Natural killer cell (primary cell): ENCODE measurements at regions not wholly inside any gene's neighbourhood (a gene's known extent, or its start where the extent isn't known, plus 50 kb on each side); places are given as distances from the start of the nearest gene placed in this dataset.

Source experiments
- ATAC-seq, 3 donors: fragments of 150-1000 bp in 2 of 3; fragments of 200-7000 bp in 1 of 3; cut with Tn5 transposase; 1 replicate in 1 of 3; 2 replicates in 2 of 3; pipeline ENCODE4 v1.10.0; 2021; ENCODE audit warnings: mild to moderate bottlenecking in 2 of 3, moderate library complexity in 2 of 3
- DNase-seq, 2 donors: peaks; one replicate each; pipeline versions ENCODE4 v3.0.0 to v3.0.0-alpha.2; 2013 to 2021; ENCODE audit warnings: mixed read lengths in 1 of 2
- H3K27ac ChIP-seq: one replicate; pipeline ENCODE4 v1.5.1; 2013; ENCODE audit warnings: mild to moderate bottlenecking, low read length
- H3K27me3 ChIP-seq: one replicate; pipeline ENCODE4 v1.6.1; 2013; ENCODE audit warnings: low read length; ENCODE audit not compliant: control insufficient read depth, insufficient read depth
- H3K36me3 ChIP-seq: one replicate; pipeline ENCODE4 v1.6.1; 2013; ENCODE audit warnings: low read length; ENCODE audit not compliant: control insufficient read depth, insufficient read depth
- H3K4me1 ChIP-seq: one replicate; pipeline ENCODE4 v1.6.1; 2013; ENCODE audit warnings: low read length; ENCODE audit not compliant: control insufficient read depth, insufficient read depth
- H3K4me3 ChIP-seq: one replicate; pipeline ENCODE4 v1.5.1; 2013; ENCODE audit warnings: low read length
- H3K9me3 ChIP-seq: one replicate; pipeline ENCODE4 v1.6.1; 2013; ENCODE audit warnings: low read length; ENCODE audit not compliant: control insufficient read depth, insufficient read depth
- H3K27ac Mint-ChIP-seq, 2 donors: one replicate each; pipeline ENCODE4 v1.8.0; 2022; ENCODE audit warnings: mild to moderate bottlenecking in 2 of 2, mixed read lengths in 2 of 2, moderate library complexity in 1 of 2
- H3K27me3 Mint-ChIP-seq, 2 donors: one replicate each; pipeline ENCODE4 v1.8.0; 2022; ENCODE audit warnings: low read depth in 2 of 2, mixed read lengths in 2 of 2
- H3K36me3 Mint-ChIP-seq: one replicate; pipeline ENCODE4 v1.8.0; 2022; ENCODE audit warnings: mixed read lengths
- H3K4me1 Mint-ChIP-seq, 2 donors: one replicate each; pipeline ENCODE4 v1.8.0; 2022; ENCODE audit warnings: mixed read lengths in 2 of 2
- H3K4me3 Mint-ChIP-seq: one replicate; pipeline ENCODE4 v1.8.0; 2022; ENCODE audit warnings: mild to moderate bottlenecking, moderate library complexity, mixed read lengths
- H3K9me3 Mint-ChIP-seq, 2 donors: one replicate each; pipeline ENCODE4 v1.8.0; 2022; ENCODE audit warnings: mixed read lengths in 2 of 2
- WGBS: methylation state at CpG from one replicate; pipeline ENCODE4 v1.1.7; 2013; ENCODE audit warnings: missing lambda C conversion rate; ENCODE audit not compliant: insufficient coverage; 5-methylcytosine and 5-hydroxymethylcytosine counted together
- intact Hi-C: fragments of 100-400 bp; cut with micrococcal nuclease; formaldehyde crosslinking; loops from one replicate; pipeline ENCODE4 v1.14.2; 2022
- TF ChIP-seq, protein P1 (sequence below): fragments of 200-600 bp; IDR thresholded peaks from one replicate; pipeline ENCODE4 v1.8.0; 2022; ENCODE audit warnings: antibody characterized with exemption

DNA sequence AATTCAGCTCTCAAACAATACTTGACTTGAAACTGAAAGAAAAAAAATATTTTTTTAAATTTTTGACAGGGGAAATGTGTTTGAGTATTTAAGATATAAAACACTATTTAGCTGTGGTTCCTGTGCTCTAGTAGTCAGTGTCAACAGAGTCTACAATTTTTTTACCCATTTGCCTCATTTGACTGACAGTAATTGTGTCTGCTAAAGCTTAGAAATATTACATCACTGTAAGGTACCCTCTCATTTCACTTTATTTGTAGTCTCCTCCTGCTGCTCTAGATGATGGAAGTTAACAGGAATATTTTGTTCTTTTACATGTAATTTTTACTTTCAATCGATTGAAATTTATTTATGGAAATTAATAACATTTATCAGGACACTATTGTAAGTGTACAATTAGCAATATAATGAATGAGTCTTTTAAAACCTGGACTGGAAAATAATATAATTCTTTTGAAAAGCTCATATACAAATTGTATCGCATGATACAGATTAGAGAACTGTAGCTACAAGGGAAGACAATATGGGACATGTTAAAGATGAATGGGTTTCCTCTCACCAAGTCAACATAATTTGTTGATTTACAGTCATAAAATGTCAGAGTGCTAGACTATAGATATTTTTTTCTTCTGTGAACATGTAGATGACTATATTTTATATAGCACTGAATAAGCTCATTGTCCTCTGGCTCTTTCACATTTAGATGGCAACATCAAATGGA, 1186.5 kb upstream of the ADGRL3 start:
- no peak overlapping the region for H3K27ac Mint-ChIP-seq
- no peaks in the 10 kb centered on the region for H3K4me1 Mint-ChIP-seq
- intact Hi-C loops = no loop called here
- DNase-seq (no peak), ATAC-seq (no peak)
- H3K36me3 ChIP-seq = no peaks in the 10 kb centered on the region
- WGBS = 100% methylated on average over 1 of the region's 2 CpGs
- no peaks in the 10 kb centered on the region for H3K4me1 ChIP-seq
- TF ChIP-seq, protein P1, sequence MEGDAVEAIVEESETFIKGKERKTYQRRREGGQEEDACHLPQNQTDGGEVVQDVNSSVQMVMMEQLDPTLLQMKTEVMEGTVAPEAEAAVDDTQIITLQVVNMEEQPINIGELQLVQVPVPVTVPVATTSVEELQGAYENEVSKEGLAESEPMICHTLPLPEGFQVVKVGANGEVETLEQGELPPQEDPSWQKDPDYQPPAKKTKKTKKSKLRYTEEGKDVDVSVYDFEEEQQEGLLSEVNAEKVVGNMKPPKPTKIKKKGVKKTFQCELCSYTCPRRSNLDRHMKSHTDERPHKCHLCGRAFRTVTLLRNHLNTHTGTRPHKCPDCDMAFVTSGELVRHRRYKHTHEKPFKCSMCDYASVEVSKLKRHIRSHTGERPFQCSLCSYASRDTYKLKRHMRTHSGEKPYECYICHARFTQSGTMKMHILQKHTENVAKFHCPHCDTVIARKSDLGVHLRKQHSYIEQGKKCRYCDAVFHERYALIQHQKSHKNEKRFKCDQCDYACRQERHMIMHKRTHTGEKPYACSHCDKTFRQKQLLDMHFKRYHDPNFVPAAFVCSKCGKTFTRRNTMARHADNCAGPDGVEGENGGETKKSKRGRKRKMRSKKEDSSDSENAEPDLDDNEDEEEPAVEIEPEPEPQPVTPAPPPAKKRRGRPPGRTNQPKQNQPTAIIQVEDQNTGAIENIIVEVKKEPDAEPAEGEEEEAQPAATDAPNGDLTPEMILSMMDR = no peak
- no peak overlapping the region for H3K4me3 ChIP-seq
- peaks cover 8 to 9% of the 10 kb centered on the region in 2 donors for H3K9me3 Mint-ChIP-seq
- H3K36me3 Mint-ChIP-seq = no peaks in the 10 kb centered on the region
- H3K27me3 ChIP-seq = no peaks in the 10 kb centered on the region
- H3K4me3 Mint-ChIP-seq = no peak overlapping the region
- H3K27me3 Mint-ChIP-seq = no peaks in the 10 kb centered on the region
- no peak overlapping the region for H3K27ac ChIP-seq
- H3K9me3 ChIP-seq = no peaks in the 10 kb centered on the region

DNA sequence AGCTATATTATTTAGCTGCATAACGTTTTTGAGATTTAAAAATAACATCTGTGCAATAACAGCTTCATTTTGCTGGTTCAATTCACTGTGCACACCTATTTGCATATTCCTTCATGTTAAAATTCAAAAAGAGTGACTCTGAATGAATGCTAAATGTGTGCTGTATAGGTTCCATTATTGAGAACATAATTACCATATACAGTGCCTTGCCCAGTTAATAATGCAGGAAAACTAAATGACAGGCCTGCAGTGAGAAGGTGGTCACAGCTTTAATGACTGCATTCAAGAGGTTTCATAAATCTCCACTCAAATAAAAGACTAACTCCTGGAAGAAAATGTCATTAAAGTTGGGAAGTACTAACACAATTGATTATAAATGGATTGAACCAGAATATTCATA, 1183.2 kb upstream of the ADGRL3 start:
- no peaks in the 10 kb centered on the region for H3K27me3 Mint-ChIP-seq
- H3K9me3 Mint-ChIP-seq = peaks cover 7 to 19% of the 10 kb centered on the region in 2 donors
- DNase-seq (no peak), ATAC-seq (no peak)
- no peaks in the 10 kb centered on the region for H3K36me3 ChIP-seq
- no peak overlapping the region for H3K27ac ChIP-seq
- no peak overlapping the region for H3K27ac Mint-ChIP-seq
- H3K27me3 ChIP-seq = no peaks in the 10 kb centered on the region
- no peaks in the 10 kb centered on the region for H3K36me3 Mint-ChIP-seq
- H3K4me1 Mint-ChIP-seq = no peaks in the 10 kb centered on the region
- TF ChIP-seq, protein P1 = no peak
- peaks cover 4% of the 10 kb centered on the region for H3K9me3 ChIP-seq
- H3K4me1 ChIP-seq = no peaks in the 10 kb centered on the region
- H3K4me3 Mint-ChIP-seq = no peak overlapping the region
- H3K4me3 ChIP-seq = no peak overlapping the region
- 60% methylated on average over 1 of the region's 1 CpG for WGBS
- intact Hi-C loops = no loop called here

DNA sequence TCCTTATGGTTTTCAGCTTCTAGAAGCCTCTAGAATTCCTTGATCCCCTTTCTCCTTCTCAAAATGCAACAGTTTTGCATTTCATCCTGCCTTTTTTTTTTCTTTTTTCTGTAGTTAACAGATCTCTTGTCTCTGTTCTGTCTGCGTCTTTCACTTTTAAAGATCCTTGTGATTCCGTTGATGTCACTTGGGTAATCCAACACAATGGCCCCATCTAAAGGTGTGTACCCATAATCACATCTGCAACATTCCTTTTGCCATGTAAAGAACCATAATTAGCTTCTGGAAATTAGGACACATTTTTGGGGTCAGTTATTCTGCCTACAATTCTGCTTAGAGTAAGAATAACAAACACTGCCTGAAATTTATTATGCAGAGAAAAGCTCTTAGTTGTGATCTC, 1180.9 kb upstream of the ADGRL3 start:
- H3K27ac Mint-ChIP-seq = no peak overlapping the region
- WGBS = 84% methylated on average over 2 of the region's 2 CpGs
- H3K27me3 Mint-ChIP-seq = no peaks in the 10 kb centered on the region
- no peak overlapping the region for H3K4me3 Mint-ChIP-seq
- H3K4me1 ChIP-seq = no peaks in the 10 kb centered on the region
- peaks cover 7 to 19% of the 10 kb centered on the region in 2 donors for H3K9me3 Mint-ChIP-seq
- no peaks in the 10 kb centered on the region for H3K27me3 ChIP-seq
- no peaks in the 10 kb centered on the region for H3K4me1 Mint-ChIP-seq
- DNase-seq = no peak
- intact Hi-C loops = no loop called here
- H3K4me3 ChIP-seq = no peak overlapping the region
- H3K27ac ChIP-seq = no peak overlapping the region
- H3K9me3 ChIP-seq = peaks cover 4% of the 10 kb centered on the region
- H3K36me3 ChIP-seq = no peaks in the 10 kb centered on the region
- TF ChIP-seq, protein P1 = no peak
- no peak for ATAC-seq
- no peaks in the 10 kb centered on the region for H3K36me3 Mint-ChIP-seq

DNA sequence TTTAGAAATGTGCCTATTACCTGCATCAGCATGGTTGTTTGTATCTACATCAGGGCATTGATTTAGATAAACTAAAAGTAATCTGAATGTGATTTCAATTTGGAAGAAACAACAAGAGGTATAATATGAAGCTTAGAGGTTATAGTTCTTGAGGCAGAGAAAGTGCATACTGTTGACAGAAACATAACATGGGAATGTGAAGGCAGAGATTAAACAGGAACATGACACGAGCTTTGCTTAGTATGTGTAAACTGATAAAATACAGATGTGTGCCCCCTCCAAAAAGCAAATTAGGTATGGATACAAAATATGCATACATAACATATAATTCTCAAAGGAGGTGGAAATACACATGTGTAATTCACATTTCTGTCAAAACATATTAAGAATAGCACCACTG, 1180.2 kb upstream of the ADGRL3 start:
- H3K4me1 Mint-ChIP-seq = no peaks in the 10 kb centered on the region

More for the DNA sequence above, 1180.2 kb upstream of the ADGRL3 start:
- H3K27me3 Mint-ChIP-seq = no peaks in the 10 kb centered on the region
- intact Hi-C loops = no loop called here
- Histone ChIP-seq H3K4me3 (no peak overlapping the region), H3K36me3 (no peaks in the 10 kb centered on the region), H3K4me1 (no peaks in the 10 kb centered on the region), H3K9me3 (peaks cover 4% of the 10 kb centered on the region), H3K27me3 (no peaks in the 10 kb centered on the region), H3K27ac (no peak overlapping the region)
- no peaks in the 10 kb centered on the region for H3K36me3 Mint-ChIP-seq
- H3K4me3 Mint-ChIP-seq = no peak overlapping the region
- H3K27ac Mint-ChIP-seq = no peak overlapping the region
- TF ChIP-seq, protein P1 = no peak
- peaks cover 7 to 14% of the 10 kb centered on the region in 2 donors for H3K9me3 Mint-ChIP-seq
- DNase-seq (no peak), ATAC-seq (no peak)
- 90% methylated on average over 1 of the region's 1 CpG for WGBS
